Stomach smooth muscle (tissue), 2 donors: ENCODE measurements at regions not wholly inside any gene's neighbourhood (a gene's known extent, or its start where the extent isn't known, plus 50 kb on each side); places are given as distances from the start of the nearest gene placed in this dataset.
"Not testable (repeated sequence)": the region's sequence is repeated elsewhere in the genome, so short reads cannot be mapped to it uniquely, and the experiment has no call there.

Source experiments
- H3K27ac ChIP-seq: one replicate; pipeline ENCODE4 v1.7.0; 2013; ENCODE audit warnings: mild to moderate bottlenecking, low read length, inconsistent platforms
- H3K27me3 ChIP-seq, 2 donors: one replicate each; pipeline ENCODE4 v1.7.0; 2013; ENCODE audit warnings: low read length in 2 of 2; ENCODE audit not compliant: insufficient read depth in 2 of 2, control insufficient read depth in 1 of 2
- H3K36me3 ChIP-seq, 2 donors: one replicate each; pipeline ENCODE4 v1.7.0; 2013; ENCODE audit warnings: low read length in 2 of 2; ENCODE audit not compliant: control insufficient read depth in 2 of 2, insufficient read depth in 2 of 2
- H3K4me1 ChIP-seq: one replicate; pipeline ENCODE4 v1.7.0; 2013; ENCODE audit warnings: low read length; ENCODE audit not compliant: control insufficient read depth, insufficient read depth
- H3K4me3 ChIP-seq, 2 donors: one replicate each; pipeline ENCODE4 v1.7.0; 2013; ENCODE audit warnings: low read length in 2 of 2
- H3K9ac ChIP-seq, 2 donors: one replicate each; pipeline ENCODE4 v1.7.0; 2013; ENCODE audit warnings: low read length in 2 of 2, mild to moderate bottlenecking in 1 of 2
- H3K9me3 ChIP-seq, 2 donors: one replicate each; pipeline ENCODE4 v1.7.0; 2013; ENCODE audit warnings: low read length in 2 of 2; ENCODE audit not compliant: control insufficient read depth in 2 of 2
- donor health status: healthy.
- donor health status: Pancreatic carcinoma.

DNA sequence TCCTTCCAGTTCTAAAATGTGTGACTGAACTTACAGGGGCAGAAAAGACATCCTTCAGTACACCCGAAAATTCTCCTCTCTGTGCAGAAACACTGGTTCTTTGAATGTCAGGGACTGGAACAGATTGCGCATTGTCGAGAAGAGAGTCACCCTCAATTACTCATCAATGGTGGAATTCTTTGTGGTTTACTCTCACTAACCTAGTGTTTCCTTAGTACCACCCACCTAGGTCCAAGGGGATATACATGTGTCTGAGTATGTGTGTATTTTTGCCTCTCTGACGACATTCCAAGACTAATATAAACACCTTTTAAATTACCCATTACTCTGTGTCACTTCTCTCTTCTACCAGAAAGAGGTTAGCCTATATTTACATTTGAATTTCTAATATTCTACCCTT lies 660.8 kb downstream of the TLE1 start:
- no peak overlapping the region for H3K9ac ChIP-seq
- no peak overlapping the region for H3K4me3 ChIP-seq
- no peaks in the 10 kb centered on the region for H3K9me3 ChIP-seq
- H3K36me3 ChIP-seq = no peaks in the 10 kb centered on the region
- H3K27ac ChIP-seq = no peak overlapping the region
- H3K4me1 ChIP-seq = peaks cover 4% of the 10 kb centered on the region
- no peaks in the 10 kb centered on the region for H3K27me3 ChIP-seq

DNA sequence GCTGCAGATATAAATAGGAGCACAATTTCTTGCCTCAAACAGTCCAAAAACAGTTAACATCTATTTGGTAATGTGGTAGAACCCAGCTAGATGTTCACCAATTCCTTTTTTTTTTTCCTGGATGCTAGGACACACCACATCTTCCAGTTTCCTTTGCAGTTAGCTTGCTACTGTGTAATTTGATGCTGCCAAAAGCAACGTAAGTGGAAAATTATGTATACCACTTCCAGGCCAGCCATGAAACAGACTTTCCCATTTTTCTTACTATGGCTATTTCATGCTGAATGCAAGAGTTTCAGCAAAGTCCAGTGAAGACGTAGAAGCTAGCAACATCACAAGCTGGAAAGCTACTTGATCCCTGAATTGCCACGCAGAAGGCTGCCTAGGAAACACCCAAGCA lies 667.2 kb downstream of the TLE1 start:
- H3K9me3 ChIP-seq = no peaks in the 10 kb centered on the region
- H3K4me1 ChIP-seq = no peaks in the 10 kb centered on the region
- H3K4me3 ChIP-seq = no peak overlapping the region
- H3K9ac ChIP-seq = no peak overlapping the region
- H3K27ac ChIP-seq = no peak overlapping the region
- no peaks in the 10 kb centered on the region for H3K36me3 ChIP-seq
- no peaks in the 10 kb centered on the region for H3K27me3 ChIP-seq

DNA sequence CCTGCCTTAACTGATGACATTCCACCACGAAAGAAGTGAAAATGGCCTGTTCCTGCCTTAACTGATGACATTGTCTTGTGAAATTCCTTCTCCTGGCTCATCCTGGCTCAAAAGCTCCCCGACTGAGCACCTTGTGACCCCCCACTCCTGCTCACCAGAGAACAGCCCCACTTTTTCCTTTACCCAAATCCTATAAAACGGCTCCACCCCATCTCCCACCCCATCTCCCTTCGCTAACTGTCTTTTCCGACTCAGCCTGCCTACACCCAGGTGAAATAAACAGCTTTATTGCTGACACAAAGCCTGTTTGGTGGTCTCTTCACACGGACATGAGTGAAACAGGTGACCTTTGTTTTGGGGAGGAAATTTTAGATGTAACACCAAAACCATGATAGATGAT lies 674.4 kb downstream of the TLE1 start:
- not testable (repeated sequence) for H3K9me3 ChIP-seq, H3K4me3 ChIP-seq, H3K4me1 ChIP-seq, H3K36me3 ChIP-seq, H3K27me3 ChIP-seq, H3K27ac ChIP-seq, H3K9ac ChIP-seq

DNA sequence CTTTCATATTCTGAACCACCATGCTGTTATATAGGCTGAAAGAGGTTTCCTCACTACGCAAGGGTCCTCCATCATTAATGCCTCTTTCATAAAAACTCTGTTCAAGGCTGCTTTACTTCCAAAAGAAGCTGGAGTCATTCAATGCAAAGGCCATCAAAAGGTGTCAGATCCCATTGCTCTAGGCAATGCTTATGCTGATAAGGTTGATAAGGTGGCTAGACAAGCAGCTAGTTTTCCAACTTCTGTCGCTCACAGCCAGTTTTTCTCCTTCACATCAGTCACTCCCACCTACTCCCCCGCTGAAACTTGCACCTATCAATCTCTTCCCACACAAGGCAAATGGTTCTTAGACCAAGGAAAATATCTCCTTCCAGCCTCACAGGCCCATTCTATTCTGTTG lies 676.2 kb downstream of the TLE1 start:
- H3K4me1 ChIP-seq, H3K4me3 ChIP-seq, H3K9me3 ChIP-seq, H3K9ac ChIP-seq, H3K27ac ChIP-seq, H3K36me3 ChIP-seq, H3K27me3 ChIP-seq: not testable (repeated sequence)

DNA sequence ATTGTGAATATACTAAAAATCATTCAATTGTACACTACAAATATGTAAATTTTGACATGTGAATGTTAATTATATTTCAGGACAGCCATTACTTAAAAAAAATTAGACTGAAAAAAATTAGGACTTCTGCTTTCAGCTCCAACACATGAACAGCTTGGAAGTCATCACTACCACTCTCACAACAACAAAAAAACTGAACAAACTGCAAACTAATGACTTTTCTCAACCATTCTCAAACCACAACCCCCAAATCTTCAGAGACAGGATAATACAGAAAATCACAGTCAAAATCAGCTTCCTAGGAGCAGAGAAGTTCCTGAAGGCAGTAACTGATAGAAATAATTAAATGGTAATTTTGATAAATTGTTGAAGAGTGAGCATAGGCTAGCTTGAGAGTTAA lies 686.4 kb downstream of the TLE1 start:
- Histone ChIP-seq H3K27me3 (no peaks in the 10 kb centered on the region), H3K9ac (no peak overlapping the region), H3K4me3 (no peak overlapping the region), H3K4me1 (no peaks in the 10 kb centered on the region), H3K9me3 (no peaks in the 10 kb centered on the region), H3K27ac (no peak overlapping the region), H3K36me3 (no peaks in the 10 kb centered on the region)

DNA sequence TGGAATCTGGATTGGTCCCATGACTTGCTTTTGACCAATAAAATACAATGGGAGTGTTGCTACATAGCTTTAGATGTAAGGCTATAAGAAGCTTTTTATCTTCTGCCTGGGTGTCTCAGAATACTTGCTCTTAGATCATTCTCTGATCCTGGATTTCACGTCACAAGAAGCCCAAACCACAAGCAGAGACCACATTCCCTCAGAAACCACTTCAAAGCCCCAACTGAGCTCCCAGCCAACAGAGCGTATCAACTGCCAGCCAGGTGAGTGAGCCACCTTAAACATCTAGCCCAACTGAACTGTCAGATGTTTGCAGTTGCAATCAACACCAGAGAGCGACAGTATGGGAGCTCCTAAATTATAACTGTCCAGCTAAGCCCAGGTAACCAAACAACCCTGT lies 687.1 kb downstream of the TLE1 start:
- no peaks in the 10 kb centered on the region for H3K9me3 ChIP-seq
- no peak overlapping the region for H3K4me3 ChIP-seq
- H3K36me3 ChIP-seq = no peaks in the 10 kb centered on the region
- no peak overlapping the region for H3K27ac ChIP-seq
- no peaks in the 10 kb centered on the region for H3K4me1 ChIP-seq
- no peak overlapping the region for H3K9ac ChIP-seq
- H3K27me3 ChIP-seq = no peaks in the 10 kb centered on the region

DNA sequence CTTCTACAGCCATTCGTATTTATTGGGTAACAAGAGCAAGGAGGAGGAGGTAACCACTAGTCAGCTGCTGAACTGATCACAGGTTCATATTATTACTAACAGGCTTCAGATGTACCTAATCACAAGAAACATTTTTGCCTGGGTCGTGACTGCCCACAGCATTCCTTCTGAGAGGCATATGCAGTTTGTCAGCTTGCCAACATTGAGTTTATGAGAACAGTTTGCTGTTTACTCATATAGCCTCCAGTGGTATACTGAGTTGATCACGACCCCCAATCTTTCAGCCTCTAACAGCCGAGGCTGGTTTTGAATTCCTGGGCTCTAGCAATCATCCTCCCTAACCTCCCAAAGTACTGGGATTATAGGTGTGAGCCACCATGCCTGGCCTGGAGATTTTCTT lies 693.6 kb downstream of the TLE1 start:
- no peaks in the 10 kb centered on the region for H3K27me3 ChIP-seq
- H3K27ac ChIP-seq = no peak overlapping the region
- no peaks in the 10 kb centered on the region for H3K36me3 ChIP-seq
- H3K9ac ChIP-seq = no peak overlapping the region
- H3K9me3 ChIP-seq = no peaks in the 10 kb centered on the region
- no peaks in the 10 kb centered on the region for H3K4me1 ChIP-seq
- no peak overlapping the region for H3K4me3 ChIP-seq

DNA sequence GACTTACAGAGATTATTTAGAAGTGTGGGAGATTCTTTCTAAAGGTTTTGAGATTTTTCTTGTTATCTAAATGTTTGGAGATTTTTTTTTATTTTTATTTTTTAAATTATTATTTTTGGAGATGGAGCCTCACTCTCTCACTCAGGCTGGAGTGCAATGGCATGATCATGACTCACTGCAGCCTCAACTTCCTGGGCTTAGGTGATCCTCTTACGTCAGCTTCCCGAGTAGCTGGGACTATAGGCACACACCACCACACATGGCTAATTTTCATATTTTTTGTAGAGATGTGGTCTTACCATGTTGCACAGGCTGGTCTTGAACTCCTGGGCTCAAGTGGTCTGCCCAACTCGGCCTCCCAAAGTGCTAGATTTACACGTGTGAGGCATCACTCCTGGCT lies 694.5 kb downstream of the TLE1 start:
- H3K27me3 ChIP-seq = no peaks in the 10 kb centered on the region
- no peaks in the 10 kb centered on the region for H3K9me3 ChIP-seq
- H3K9ac ChIP-seq = no peak overlapping the region
- H3K4me3 ChIP-seq = no peak overlapping the region
- no peak overlapping the region for H3K27ac ChIP-seq
- no peaks in the 10 kb centered on the region for H3K4me1 ChIP-seq
- H3K36me3 ChIP-seq = no peaks in the 10 kb centered on the region

DNA sequence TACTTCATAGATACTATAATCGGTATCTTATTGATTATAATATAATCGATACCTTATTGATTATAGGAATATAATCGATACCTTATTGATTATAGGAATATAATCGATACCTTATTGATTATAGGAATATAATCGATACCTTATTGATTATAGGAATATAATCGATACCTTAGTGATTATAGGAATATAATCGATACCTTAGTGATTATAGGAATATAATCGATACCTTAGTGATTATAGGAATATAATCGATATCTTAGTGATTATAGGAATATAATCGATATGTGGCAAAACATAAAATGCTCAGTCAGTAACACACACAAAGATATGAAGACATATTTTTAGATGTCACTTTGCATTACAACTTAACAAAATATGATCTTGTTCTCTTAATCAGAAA lies 703.8 kb downstream of the TLE1 start:
- H3K9ac ChIP-seq, H3K36me3 ChIP-seq, H3K27me3 ChIP-seq, H3K9me3 ChIP-seq, H3K4me3 ChIP-seq, H3K27ac ChIP-seq, H3K4me1 ChIP-seq: not testable (repeated sequence)

DNA sequence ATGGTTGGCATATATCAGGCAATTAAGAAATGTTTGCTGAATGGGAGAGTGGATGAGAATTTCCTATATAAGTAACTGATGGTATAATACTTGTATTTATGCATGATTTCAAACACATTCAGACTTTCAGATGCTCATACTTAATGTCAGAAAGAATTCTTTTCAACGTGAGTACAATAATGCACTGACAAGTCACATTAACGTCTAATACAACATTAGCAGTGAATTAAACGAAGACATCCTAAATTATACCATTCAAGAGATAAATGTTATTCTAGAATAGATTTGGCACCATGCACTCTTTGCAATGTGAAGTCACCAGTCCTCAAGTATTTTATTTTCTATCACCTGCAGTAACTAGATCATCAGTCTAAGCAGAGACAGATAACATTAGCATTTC lies 712.9 kb downstream of the TLE1 start:
- no peak overlapping the region for H3K9ac ChIP-seq
- H3K36me3 ChIP-seq = no peaks in the 10 kb centered on the region
- no peaks in the 10 kb centered on the region for H3K27me3 ChIP-seq
- H3K27ac ChIP-seq = no peak overlapping the region
- H3K9me3 ChIP-seq = no peaks in the 10 kb centered on the region
- no peak overlapping the region for H3K4me3 ChIP-seq
- H3K4me1 ChIP-seq = no peaks in the 10 kb centered on the region

DNA sequence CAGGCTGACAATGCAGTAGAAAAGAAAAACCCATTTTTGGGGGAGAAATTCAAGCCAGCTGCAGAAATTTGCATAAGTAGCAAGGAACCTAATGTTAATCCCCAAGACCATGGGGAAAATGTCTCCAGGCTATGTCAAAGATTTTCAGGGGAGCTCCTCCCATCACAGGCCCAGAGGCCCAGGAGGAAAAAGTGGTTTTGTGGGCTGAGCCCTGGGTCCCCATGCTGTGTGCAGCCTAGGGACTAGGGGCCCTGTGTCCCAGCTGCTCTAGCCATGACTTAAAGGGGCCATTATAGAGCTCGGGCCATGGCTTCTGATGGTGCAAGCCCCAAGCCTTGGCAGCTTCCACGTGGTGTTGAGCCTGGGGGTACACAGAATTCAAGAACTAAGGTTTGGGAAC lies 719.0 kb downstream of the TLE1 start:
- not testable (repeated sequence) for H3K4me3 ChIP-seq, H3K4me1 ChIP-seq, H3K36me3 ChIP-seq, H3K9ac ChIP-seq, H3K9me3 ChIP-seq, H3K27me3 ChIP-seq, H3K27ac ChIP-seq

DNA sequence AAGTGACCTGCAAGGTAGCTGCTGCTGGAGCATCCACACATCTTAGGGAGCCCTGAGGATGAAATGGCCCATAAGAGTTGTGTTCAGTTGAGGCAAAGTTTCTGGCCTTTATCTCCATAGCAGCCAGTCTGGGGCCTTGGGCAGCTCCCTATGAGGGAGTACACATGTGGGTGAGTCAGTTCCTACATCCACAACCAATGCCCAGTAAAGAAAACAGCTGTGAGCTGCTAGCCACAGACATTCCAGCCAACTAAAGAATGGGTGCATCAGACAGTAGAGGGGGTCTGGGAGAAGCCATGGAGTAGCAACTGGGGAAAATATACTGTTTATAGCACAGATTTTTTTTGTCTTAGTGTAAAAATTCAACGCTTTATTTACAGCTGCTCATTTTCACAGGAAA lies 720.7 kb downstream of the TLE1 start:
- H3K36me3 ChIP-seq = no peaks in the 10 kb centered on the region
- no peaks in the 10 kb centered on the region for H3K4me1 ChIP-seq
- no peak overlapping the region for H3K27ac ChIP-seq
- no peaks in the 10 kb centered on the region for H3K9me3 ChIP-seq
- no peak overlapping the region for H3K4me3 ChIP-seq
- no peak overlapping the region for H3K9ac ChIP-seq
- no peaks in the 10 kb centered on the region for H3K27me3 ChIP-seq
